ENCODE measurements at regions not wholly inside any gene's neighbourhood (a gene's known extent, or its start where the extent isn't known, plus 50 kb on each side); places are given as distances from the start of the nearest gene placed in this dataset.

DNA sequence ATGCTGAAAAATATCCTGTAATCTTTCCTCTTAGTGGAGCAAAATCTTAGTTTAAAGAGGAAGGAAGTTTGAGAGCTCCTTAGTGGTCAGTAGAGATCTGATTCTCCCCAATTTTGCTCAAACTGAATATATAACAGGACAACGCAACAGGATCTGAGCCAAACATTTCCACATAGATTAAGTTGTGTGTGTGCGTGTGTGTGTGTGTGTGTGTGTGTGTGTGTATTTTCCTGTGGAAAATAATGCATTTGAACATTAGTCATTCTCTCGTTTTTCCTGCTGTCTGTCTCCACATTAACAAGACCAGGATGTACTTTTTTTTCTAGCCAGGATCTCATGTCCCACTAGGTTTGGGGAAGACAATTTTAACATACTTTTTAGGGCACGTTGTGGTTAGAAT, 312.1 kb upstream of the CDH18 start:
- ChIA-PET CTCF (ENCODE audit: unreplicated experiment) (no interaction called here), POLR2A (no interaction called here)
- no peaks in the 10 kb centered on the region for H3K9me2 ChIP-seq (ENCODE audit: insufficient read depth, low read length)
- H3K36me3 ChIP-seq (ENCODE audit: insufficient read depth, low read length) = no peaks in the 10 kb centered on the region
- no peak overlapping the region for H3K27ac ChIP-seq (ENCODE audit: low read depth, low read length, poor library complexity, severe bottlenecking)
- no peaks in the 10 kb centered on the region for H3K79me2 ChIP-seq (ENCODE audit: insufficient read depth, low read depth, low read length)
- DNase-seq (ENCODE audit: low spot score) = no peak
- no peak overlapping the region for H3K4me3 ChIP-seq (ENCODE audit: low read depth, low read length, poor library complexity, severe bottlenecking)
- BruUV-seq (replicated peaks) = no TSS peak
- H3K4me2 ChIP-seq (ENCODE audit: low read length) = no peak overlapping the region
- TF ChIP-seq EZH2phosphoT487 (IDR thresholded peaks at IDR 0.05; ENCODE audit: borderline replicate concordance, low read depth, low read length) = no peak
- TF ChIP-seq, protein P1, sequence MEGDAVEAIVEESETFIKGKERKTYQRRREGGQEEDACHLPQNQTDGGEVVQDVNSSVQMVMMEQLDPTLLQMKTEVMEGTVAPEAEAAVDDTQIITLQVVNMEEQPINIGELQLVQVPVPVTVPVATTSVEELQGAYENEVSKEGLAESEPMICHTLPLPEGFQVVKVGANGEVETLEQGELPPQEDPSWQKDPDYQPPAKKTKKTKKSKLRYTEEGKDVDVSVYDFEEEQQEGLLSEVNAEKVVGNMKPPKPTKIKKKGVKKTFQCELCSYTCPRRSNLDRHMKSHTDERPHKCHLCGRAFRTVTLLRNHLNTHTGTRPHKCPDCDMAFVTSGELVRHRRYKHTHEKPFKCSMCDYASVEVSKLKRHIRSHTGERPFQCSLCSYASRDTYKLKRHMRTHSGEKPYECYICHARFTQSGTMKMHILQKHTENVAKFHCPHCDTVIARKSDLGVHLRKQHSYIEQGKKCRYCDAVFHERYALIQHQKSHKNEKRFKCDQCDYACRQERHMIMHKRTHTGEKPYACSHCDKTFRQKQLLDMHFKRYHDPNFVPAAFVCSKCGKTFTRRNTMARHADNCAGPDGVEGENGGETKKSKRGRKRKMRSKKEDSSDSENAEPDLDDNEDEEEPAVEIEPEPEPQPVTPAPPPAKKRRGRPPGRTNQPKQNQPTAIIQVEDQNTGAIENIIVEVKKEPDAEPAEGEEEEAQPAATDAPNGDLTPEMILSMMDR (conservative IDR thresholded peaks at IDR 0.05; ENCODE audit: low read length) = no peak
- H3K4me1 ChIP-seq (ENCODE audit: insufficient read depth, low read length, poor library complexity, severe bottlenecking) = no peaks in the 10 kb centered on the region
- intact Hi-C loops (cut with micrococcal nuclease; ENCODE audit: unreplicated experiment) = no loop called here
- no peaks in the 10 kb centered on the region for H4K20me1 ChIP-seq (ENCODE audit: insufficient read depth, low read length)
- H3K9me3 ChIP-seq (ENCODE audit: low read length) = no peaks in the 10 kb centered on the region
- H2AFZ ChIP-seq (ENCODE audit: low read length) = no peak overlapping the region

- BruUV-seq (replicated peaks) = no TSS peak
- H3K4me3 ChIP-seq (ENCODE audit: low read depth, low read length, poor library complexity, severe bottlenecking) = no peak overlapping the region
- no peaks in the 10 kb centered on the region for H3K4me1 ChIP-seq (ENCODE audit: insufficient read depth, low read length, poor library complexity, severe bottlenecking)
- H3K4me2 ChIP-seq (ENCODE audit: low read length) = no peak overlapping the region
- no peaks in the 10 kb centered on the region for H4K20me1 ChIP-seq (ENCODE audit: insufficient read depth, low read length)
- no peaks in the 10 kb centered on the region for H3K36me3 ChIP-seq (ENCODE audit: insufficient read depth, low read length)
- no peak overlapping the region for H3K27ac ChIP-seq (ENCODE audit: low read depth, low read length, poor library complexity, severe bottlenecking)
- no peaks in the 10 kb centered on the region for H3K9me3 ChIP-seq (ENCODE audit: low read length)
- POLR2A ChIA-PET = no interaction called here
- CTCF ChIA-PET (ENCODE audit: unreplicated experiment) = no interaction called here
- no peaks in the 10 kb centered on the region for H3K9me2 ChIP-seq (ENCODE audit: insufficient read depth, low read length)
- intact Hi-C loops (cut with micrococcal nuclease; ENCODE audit: unreplicated experiment) = no loop called here
- TF ChIP-seq, protein P1 (conservative IDR thresholded peaks at IDR 0.05; ENCODE audit: low read length) = no peak
- no peak for TF ChIP-seq EZH2phosphoT487 (IDR thresholded peaks at IDR 0.05; ENCODE audit: borderline replicate concordance, low read depth, low read length)
- DNase-seq (ENCODE audit: low spot score) = no peak
- H2AFZ ChIP-seq (ENCODE audit: low read length) = no peak overlapping the region
- H3K79me2 ChIP-seq (ENCODE audit: insufficient read depth, low read depth, low read length) = no peaks in the 10 kb centered on the region
Observed at GRCh38 chr5:20294696-20295095, 306.7 kb upstream of the CDH18 start.

GRCh38 chr5:20291766-20292165, 303.8 kb upstream of the CDH18 start:
- no peaks in the 10 kb centered on the region for H3K36me3 ChIP-seq (ENCODE audit: insufficient read depth, low read length)
- H3K4me1 ChIP-seq (ENCODE audit: insufficient read depth, low read length, poor library complexity, severe bottlenecking) = no peaks in the 10 kb centered on the region
- POLR2A ChIA-PET = no interaction called here
- TF ChIP-seq EZH2phosphoT487 (IDR thresholded peaks at IDR 0.05; ENCODE audit: borderline replicate concordance, low read depth, low read length) = no peak
- TF ChIP-seq, protein P1 (conservative IDR thresholded peaks at IDR 0.05; ENCODE audit: low read length) = no peak
- H3K4me2 ChIP-seq (ENCODE audit: low read length) = no peak overlapping the region
- no TSS peak for BruUV-seq (replicated peaks)
- no peak overlapping the region for H2AFZ ChIP-seq (ENCODE audit: low read length)
- no peaks in the 10 kb centered on the region for H3K9me2 ChIP-seq (ENCODE audit: insufficient read depth, low read length)
- H3K4me3 ChIP-seq (ENCODE audit: low read depth, low read length, poor library complexity, severe bottlenecking) = no peak overlapping the region
- H4K20me1 ChIP-seq (ENCODE audit: insufficient read depth, low read length) = no peaks in the 10 kb centered on the region
- H3K79me2 ChIP-seq (ENCODE audit: insufficient read depth, low read depth, low read length) = no peaks in the 10 kb centered on the region
- no peaks in the 10 kb centered on the region for H3K9me3 ChIP-seq (ENCODE audit: low read length)
- intact Hi-C loops (cut with micrococcal nuclease; ENCODE audit: unreplicated experiment) = no loop called here
- CTCF ChIA-PET (ENCODE audit: unreplicated experiment) = no interaction called here
- no peak for DNase-seq (ENCODE audit: low spot score)
- no peak overlapping the region for H3K27ac ChIP-seq (ENCODE audit: low read depth, low read length, poor library complexity, severe bottlenecking)

Measured in OCI-LY7 (cell line).